Heart right ventricle (tissue), 16 donors: ENCODE measurements at regions not wholly inside any gene's neighbourhood (a gene's known extent, or its start where the extent isn't known, plus 50 kb on each side); places are given as distances from the start of the nearest gene placed in this dataset.

ENCODE experiments used
- ATAC-seq, 8 donors: fragments of 200-7000 bp; cut with Tn5 transposase; one replicate each; pipeline ENCODE4 v1.9.1; 2020; ENCODE audit warnings: mild to moderate bottlenecking in 8 of 8, moderate library complexity in 8 of 8, moderate number of reproducible peaks in 1 of 8
- DNase-seq, 2 donors: peaks; one replicate each; pipeline ENCODE4 v3.0.0-alpha.2; 2020
- H3K27ac ChIP-seq, 10 donors: fragments of 200-600 bp; sonication (generic) in 2 of 10; one replicate each; pipeline versions ENCODE4 v1.5.0 to v1.8.0; 2020 to 2022; ENCODE audit warnings: mild to moderate bottlenecking in 3 of 10
- H3K27me3 ChIP-seq, 7 donors: fragments of 200-600 bp; one replicate each; pipeline ENCODE4 v1.8.0; 2021 to 2022; ENCODE audit warnings: mild to moderate bottlenecking in 2 of 7
- H3K36me3 ChIP-seq, 9 donors: fragments of 200-600 bp; sonication (generic) in 1 of 9; one replicate each; pipeline versions ENCODE4 v1.5.0 to v1.8.0; 2020 to 2022; ENCODE audit warnings: mild to moderate bottlenecking in 2 of 9
- H3K4me1 ChIP-seq, 9 donors: fragments of 200-600 bp; sonication (generic) in 1 of 9; one replicate each; pipeline versions ENCODE4 v1.5.0 to v1.8.0; 2020 to 2022; ENCODE audit warnings: mild to moderate bottlenecking in 4 of 9
- H3K4me3 ChIP-seq, 10 donors: fragments of 200-600 bp; sonication (generic) in 2 of 10; one replicate each; pipeline versions ENCODE4 v1.5.0 to v1.8.0; 2020 to 2022; ENCODE audit warnings: mild to moderate bottlenecking in 7 of 10, moderate library complexity in 2 of 10
- H3K9me3 ChIP-seq, 11 donors: fragments of 200-600 bp in 10 of 11; sonication (generic) in 2 of 11; one replicate each; pipeline versions ENCODE4 v1.5.0 to v1.8.0; 2013 to 2022; ENCODE audit warnings: mild to moderate bottlenecking in 2 of 11, control low read depth in 1 of 11, moderate library complexity in 1 of 11
- WGBS, 2 donors: extraction: QIAGEN DNeasy Blood & Tissue Kit; methylation state at CpG; one replicate each; pipeline ENCODE4 v1.1.7; 2013; ENCODE audit warnings: inconsistent platforms in 1 of 2; 5-methylcytosine and 5-hydroxymethylcytosine counted together
- intact Hi-C, 10 donors: fragments of 100-400 bp; cut with DNase I; formaldehyde crosslinking; loops; one replicate each; pipeline versions ENCODE4 v1.11.1 to v1.14.2; 2022
- TF ChIP-seq, protein P1 (sequence below), 9 donors: fragments of 200-600 bp; sonication (generic) in 2 of 9; IDR thresholded peaks; one replicate each; pipeline versions ENCODE4 v1.5.0 to v1.8.0; 2021 to 2022; ENCODE audit warnings: antibody characterized with exemption in 9 of 9, mild to moderate bottlenecking in 5 of 9, moderate library complexity in 1 of 9
- donor health status: Arrhythmogenic right ventricular cardiomyopathy.
- donor health status: ischemic (EF 13 %, LVEDD 7.1; RV severe dilation, severe dysfunction).
- donor health status: healthy with polysubstance abuse.
- donor health status: DM: no; HTN: yes; CAD: no.
- donor health status: DM: no; HTN: no; CAD: no.
- donor health status: ischemic (EF 25% LVEDD 6.9; RV normal size, moderate dysfunction).
- donor health status: ischemic (EF 25% LVEDD 5.7; RV mildly dilated, moderate dysfunction).
- donor health status: healthy.
- donor health status: DM: yes; HTN: yes; CAD: no.
- donor health status: Ischemic cardiomyopathy.
- donor health status: ischemic (EF 35%, LVEDD 5.7; RV mildly dilated, moderate dysfunction).
- donor health status: nonischemic (EF 11% LVEDD 7.7; RV severe dilation, severe dysfunction).
- donor health status: DM: yes; HTN: yes; CAD: no.
- donor health status: PGD.
- donor health status: ischemic (EF 29% LVEDD 5.4; RV normal size, mild dysfunction).
- donor health status: nonischemic (EF 23%, LVEDD 6.1; RV moderate dilation, normal function).

DNA sequence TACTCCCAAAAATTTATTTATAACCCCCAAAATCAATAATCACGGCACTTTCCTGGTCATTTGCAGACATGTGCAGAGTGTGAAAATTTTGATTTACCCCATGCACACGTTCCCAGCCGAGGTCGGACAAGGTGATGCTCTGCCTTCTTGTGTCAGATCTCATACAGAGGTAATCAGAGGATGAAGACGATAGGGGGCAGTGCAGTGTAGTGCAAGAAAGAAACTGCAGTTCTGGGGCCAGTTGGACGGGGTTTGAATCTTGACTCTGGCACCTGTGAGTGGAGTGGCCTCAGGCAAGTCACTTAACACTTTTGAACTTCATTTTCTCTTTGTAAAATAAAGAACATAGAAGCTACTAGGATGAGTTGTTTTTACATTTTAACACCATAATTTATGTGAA is 88.4 kb downstream of the FRMPD3 start:
- no peaks in the 10 kb centered on the region for H3K36me3 ChIP-seq
- H3K4me3 ChIP-seq = no peak overlapping the region
- TF ChIP-seq, protein P1, sequence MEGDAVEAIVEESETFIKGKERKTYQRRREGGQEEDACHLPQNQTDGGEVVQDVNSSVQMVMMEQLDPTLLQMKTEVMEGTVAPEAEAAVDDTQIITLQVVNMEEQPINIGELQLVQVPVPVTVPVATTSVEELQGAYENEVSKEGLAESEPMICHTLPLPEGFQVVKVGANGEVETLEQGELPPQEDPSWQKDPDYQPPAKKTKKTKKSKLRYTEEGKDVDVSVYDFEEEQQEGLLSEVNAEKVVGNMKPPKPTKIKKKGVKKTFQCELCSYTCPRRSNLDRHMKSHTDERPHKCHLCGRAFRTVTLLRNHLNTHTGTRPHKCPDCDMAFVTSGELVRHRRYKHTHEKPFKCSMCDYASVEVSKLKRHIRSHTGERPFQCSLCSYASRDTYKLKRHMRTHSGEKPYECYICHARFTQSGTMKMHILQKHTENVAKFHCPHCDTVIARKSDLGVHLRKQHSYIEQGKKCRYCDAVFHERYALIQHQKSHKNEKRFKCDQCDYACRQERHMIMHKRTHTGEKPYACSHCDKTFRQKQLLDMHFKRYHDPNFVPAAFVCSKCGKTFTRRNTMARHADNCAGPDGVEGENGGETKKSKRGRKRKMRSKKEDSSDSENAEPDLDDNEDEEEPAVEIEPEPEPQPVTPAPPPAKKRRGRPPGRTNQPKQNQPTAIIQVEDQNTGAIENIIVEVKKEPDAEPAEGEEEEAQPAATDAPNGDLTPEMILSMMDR (IDR thresholded peaks at IDR 0.05) = peak in 7 of 9 donors; percentile 35 to 57 (median 39)
- DNase-seq = peak in 1 of 2 donors; percentile 10
- H3K27ac ChIP-seq = no peak overlapping the region
- H3K27me3 ChIP-seq = peaks cover 0 to 52% (median 0%) of the 10 kb centered on the region in 7 donors
- no peaks in the 10 kb centered on the region for H3K9me3 ChIP-seq
- no peak for ATAC-seq
- WGBS, 2 donors = 13 to 14% methylated on average over 6 of the region's 6 CpGs
- intact Hi-C loops = loop anchor here in 1 of 10 donors (5.0 to 10.0 kb wide), 2 partner anchors 239 to 357 kb away; partner anchors contain the start of genes NCBP2L and TSC22D3
- H3K4me1 ChIP-seq = no peaks in the 10 kb centered on the region

GRCh38 chrX:107541244-107541643 is 87.1 kb upstream of the PRPS1 start:
- H3K4me1 ChIP-seq = no peaks in the 10 kb centered on the region
- H3K36me3 ChIP-seq = no peaks in the 10 kb centered on the region
- H3K9me3 ChIP-seq = no peaks in the 10 kb centered on the region
- 100% methylated on average over 1 of the region's 1 CpG for WGBS, 2 donors
- intact Hi-C loops = no loop called here
- H3K27me3 ChIP-seq = peaks cover 0 to 31% (median 0%) of the 10 kb centered on the region in 7 donors
- TF ChIP-seq, protein P1 (IDR thresholded peaks at IDR 0.05) = no peak
- H3K4me3 ChIP-seq = no peak overlapping the region
- no peak for DNase-seq
- H3K27ac ChIP-seq = no peak overlapping the region
- ATAC-seq = no peak

- H3K36me3 ChIP-seq = no peaks in the 10 kb centered on the region
- TF ChIP-seq, protein P1 (IDR thresholded peaks at IDR 0.05) = no peak
- DNase-seq (no peak), ATAC-seq (no peak)
- no peaks in the 10 kb centered on the region for H3K4me1 ChIP-seq
- H3K4me3 ChIP-seq = no peak overlapping the region
- intact Hi-C loops = no loop called here
- no peaks in the 10 kb centered on the region for H3K9me3 ChIP-seq
- H3K27ac ChIP-seq = no peak overlapping the region
- peaks cover 0 to 31% (median 0%) of the 10 kb centered on the region in 7 donors for H3K27me3 ChIP-seq
Measured at GRCh38 chrX:107542040-107542439, 86.3 kb upstream of the PRPS1 start.

DNA sequence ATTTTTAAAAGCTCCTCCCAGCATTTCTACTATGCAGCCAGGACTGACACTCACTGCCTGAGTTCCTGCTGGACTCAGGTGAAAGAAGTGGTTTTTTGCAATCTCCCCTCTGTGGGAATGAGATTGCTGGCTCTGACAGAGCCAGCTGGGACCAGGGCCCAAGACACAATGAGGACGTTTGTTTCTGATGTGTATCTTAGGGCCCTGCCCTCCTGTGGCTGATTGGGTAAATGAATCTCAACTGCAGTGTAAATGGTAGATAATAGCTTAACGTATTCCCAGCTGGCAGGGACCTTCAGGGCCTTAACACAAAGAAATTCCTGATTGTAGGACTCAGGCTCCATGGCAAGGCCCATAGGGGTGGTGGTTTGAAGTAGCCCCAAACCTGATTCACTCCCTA is 85.8 kb upstream of the PRPS1 start:
- TF ChIP-seq, protein P1 (IDR thresholded peaks at IDR 0.05) = no peak
- peaks cover 0 to 30% (median 0%) of the 10 kb centered on the region in 7 donors for H3K27me3 ChIP-seq
- ATAC-seq (no peak), DNase-seq (no peak)
- no peaks in the 10 kb centered on the region for H3K4me1 ChIP-seq
- H3K9me3 ChIP-seq = no peaks in the 10 kb centered on the region
- H3K4me3 ChIP-seq = no peak overlapping the region
- WGBS, 2 donors = 26 to 28% methylated on average over 2 of the region's 2 CpGs
- H3K36me3 ChIP-seq = no peaks in the 10 kb centered on the region
- no peak overlapping the region for H3K27ac ChIP-seq
- intact Hi-C loops = no loop called here
